ENCODE measurements at regions not wholly inside any gene's neighbourhood (a gene's known extent, or its start where the extent isn't known, plus 50 kb on each side); places are given as distances from the start of the nearest gene placed in this dataset.

GRCh38 chr13:44303681-44304432 lies 69.8 kb upstream of the SERP2 start:
- TF ChIP-seq CTCF (IDR thresholded peaks at IDR 0.05) (no peak), POLR2A (IDR thresholded peaks at IDR 0.05) (no peak)

Measured in suprapubic skin (tissue), 3 donors.